Prostate gland (tissue), 2 donors: ENCODE measurements at regions not wholly inside any gene's neighbourhood (a gene's known extent, or its start where the extent isn't known, plus 50 kb on each side); places are given as distances from the start of the nearest gene placed in this dataset.

Experiments
- DNase-seq: peaks from one replicate; pipeline ENCODE4 v3.0.0-alpha.2; 2019; ENCODE audit warnings: low spot score
- H3K27ac ChIP-seq, 2 donors: fragments of 200-600 bp; sonication (generic); 2 replicates each; pipeline ENCODE4 v1.5.1; 2017 to 2019
- H3K27me3 ChIP-seq: fragments of 200-600 bp; sonication (generic); replicated peaks from 2 replicates; pipeline ENCODE4 v1.5.1; 2019; ENCODE audit not compliant: insufficient read depth
- H3K36me3 ChIP-seq, 2 donors: fragments of 200-600 bp; sonication (generic); 1 replicate in 1 of 2; 2 replicates in 1 of 2; pipeline versions ENCODE4 v1.5.1 to v1.8.1; 2017 to 2019
- H3K4me1 ChIP-seq: fragments of 200-600 bp; sonication (generic); replicated peaks from 2 replicates; pipeline ENCODE4 v1.5.1; 2019
- H3K4me3 ChIP-seq, 2 donors: fragments of 200-600 bp; sonication (generic); 2 replicates each; pipeline ENCODE4 v1.5.1; 2017 to 2019
- H3K9me3 ChIP-seq: fragments of 200-600 bp; sonication (generic); 2 replicates; pipeline ENCODE4 v1.5.1; 2017
- CTCF ChIP-seq, 4 experiments: fragments of 200-600 bp in 2 of 4; fragments of 450-650 bp in 2 of 4; sonication (generic) in 2 of 4; IDR thresholded peaks; 1 replicate in 3 of 4; 2 replicates in 1 of 4; pipeline ENCODE4 v1.5.1; 2016 to 2019; ENCODE audit warnings: antibody characterized with exemption in 4 of 4, mild to moderate bottlenecking in 2 of 4, moderate library complexity in 2 of 4
- POLR2A ChIP-seq: fragments of 450-650 bp; IDR thresholded peaks from one replicate; pipeline ENCODE4 v1.6.1; 2016; ENCODE audit warnings: antibody characterized with exemption, mild to moderate bottlenecking
- POLR2AphosphoS5 ChIP-seq: sonication (generic); formaldehyde crosslinking; IDR thresholded peaks from one replicate; pipeline ENCODE4 v1.6.1; 2017; ENCODE audit warnings: antibody characterized with exemption
- WGBS: methylation state at CpG from one replicate; pipeline ENCODE4 v1.1.5; 2018; 5-methylcytosine and 5-hydroxymethylcytosine counted together
- intact Hi-C: fragments of 100-400 bp; cut with DNase I; formaldehyde crosslinking; loops from one replicate; pipeline ENCODE4 v1.14.2; 2022

GRCh38 chr5:135223404-135223803, 175.6 kb downstream of the MACROH2A1 start:
- 75% methylated on average over 2 of the region's 2 CpGs for WGBS
- no peak for DNase-seq
- Histone ChIP-seq H3K27ac (no peak overlapping the region), H3K9me3 (no peaks in the 10 kb centered on the region), H3K4me1 (no peaks in the 10 kb centered on the region), H3K36me3 (no peaks in the 10 kb centered on the region), H3K27me3 (no peaks in the 10 kb centered on the region), H3K4me3 (no peak overlapping the region)
- TF ChIP-seq POLR2A = no peak
- no peak for TF ChIP-seq POLR2AphosphoS5
- no peak for TF ChIP-seq CTCF (IDR thresholded peaks at IDR 0.05)
- intact Hi-C loops = no loop called here

- no peaks in the 10 kb centered on the region for H3K27me3 ChIP-seq
- no peaks in the 10 kb centered on the region for H3K36me3 ChIP-seq
- H3K4me3 ChIP-seq = no peak overlapping the region
- intact Hi-C loops = no loop called here
- H3K9me3 ChIP-seq = no peaks in the 10 kb centered on the region
- no peaks in the 10 kb centered on the region for H3K4me1 ChIP-seq
- no peak overlapping the region for H3K27ac ChIP-seq
- WGBS = 91% methylated on average over 3 of the region's 3 CpGs
- no peak for DNase-seq
- TF ChIP-seq POLR2A (no peak), CTCF (IDR thresholded peaks at IDR 0.05) (no peak), POLR2AphosphoS5 (no peak)
These were observed 176.3 kb downstream of the MACROH2A1 start for GRCh38 chr5:135222771-135223170.

DNA sequence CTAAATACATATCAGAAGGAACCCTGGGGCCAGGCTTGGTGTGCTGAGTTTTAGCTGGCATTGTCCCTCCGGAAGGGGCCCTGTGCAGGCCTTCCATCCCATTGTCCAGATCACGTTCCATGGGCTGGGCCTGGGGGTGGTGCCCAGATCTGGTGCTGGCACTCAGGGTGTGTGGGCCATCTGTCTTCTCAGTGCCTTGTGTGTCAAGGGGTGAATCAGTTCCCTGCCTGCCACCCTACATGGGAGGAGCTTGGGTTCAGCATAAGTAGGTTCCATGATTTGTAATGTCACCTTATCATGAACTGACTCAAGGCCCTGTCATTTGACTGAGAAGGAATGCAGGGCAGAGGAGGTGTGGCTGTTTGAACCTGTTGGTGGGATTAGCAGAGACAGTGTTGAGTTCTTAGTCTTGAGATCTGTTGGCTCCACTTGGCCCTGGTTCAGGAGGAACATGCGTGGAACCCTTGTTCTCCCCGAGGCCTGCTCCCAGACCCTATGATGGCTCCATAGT, 176.8 kb downstream of the MACROH2A1 start:
- no peaks in the 10 kb centered on the region for H3K36me3 ChIP-seq
- intact Hi-C loops = no loop called here
- no peaks in the 10 kb centered on the region for H3K9me3 ChIP-seq
- H3K4me1 ChIP-seq = no peaks in the 10 kb centered on the region
- no peak overlapping the region for H3K4me3 ChIP-seq
- H3K27me3 ChIP-seq = no peaks in the 10 kb centered on the region
- TF ChIP-seq CTCF (IDR thresholded peaks at IDR 0.05) = no peak
- no peak for TF ChIP-seq POLR2AphosphoS5
- TF ChIP-seq POLR2A = no peak
- no peak overlapping the region for H3K27ac ChIP-seq
- 100% methylated on average over 3 of the region's 4 CpGs for WGBS
- DNase-seq = no peak

GRCh38 chr5:135221696-135222095, 177.3 kb downstream of the MACROH2A1 start:
- H3K4me1 ChIP-seq = no peaks in the 10 kb centered on the region
- DNase-seq = no peak
- intact Hi-C loops = no loop called here
- H3K27me3 ChIP-seq = no peaks in the 10 kb centered on the region
- TF ChIP-seq POLR2AphosphoS5 (no peak), CTCF (IDR thresholded peaks at IDR 0.05) (no peak), POLR2A (no peak)
- no peak overlapping the region for H3K27ac ChIP-seq
- WGBS = 74% methylated on average over 2 of the region's 2 CpGs
- no peaks in the 10 kb centered on the region for H3K9me3 ChIP-seq
- H3K36me3 ChIP-seq = no peaks in the 10 kb centered on the region
- H3K4me3 ChIP-seq = no peak overlapping the region

DNA sequence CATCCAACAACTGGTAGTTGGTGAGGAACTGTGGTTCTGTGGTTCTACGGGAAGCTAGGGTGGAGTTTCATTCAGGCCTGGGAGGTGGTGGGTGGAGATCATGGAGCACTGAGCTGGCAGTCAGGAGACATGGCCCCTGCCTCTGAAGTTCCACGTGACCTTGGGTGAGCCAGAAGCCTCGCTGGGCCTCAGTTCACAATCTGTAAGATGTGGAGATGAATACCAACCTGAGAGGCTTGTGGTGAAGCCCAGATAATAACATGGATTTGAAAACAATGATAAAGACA, 177.9 kb downstream of the MACROH2A1 start:
- Histone ChIP-seq H3K4me3 (no peak overlapping the region), H3K27me3 (no peaks in the 10 kb centered on the region), H3K27ac (no peak overlapping the region), H3K36me3 (no peaks in the 10 kb centered on the region), H3K9me3 (no peaks in the 10 kb centered on the region), H3K4me1 (no peaks in the 10 kb centered on the region)
- 97% methylated on average over 3 of the region's 3 CpGs for WGBS
- no peak for DNase-seq
- TF ChIP-seq CTCF (IDR thresholded peaks at IDR 0.05) (no peak), POLR2AphosphoS5 (no peak), POLR2A (no peak)
- intact Hi-C loops = no loop called here
